Activated B cell treated with CpG ODN at 0.5 μM for 24 hours (primary cell): ENCODE measurements at regions not wholly inside any gene's neighbourhood (a gene's known extent, or its start where the extent isn't known, plus 50 kb on each side); places are given as distances from the start of the nearest gene placed in this dataset.

Experiments used
- ATAC-seq: fragments of 200-7000 bp; cut with Tn5 transposase; one replicate; pipeline ENCODE4 v1.10.0; 2021; ENCODE audit warnings: low read depth, mild to moderate bottlenecking, moderate library complexity
- CTCF ChIA-PET: fragments of 350-600 bp; sonication (Branson Sonifier 250); formaldehyde crosslinking; loops from one replicate; lab custom pipeline; 2021; ENCODE audit warnings: antibody characterized with exemption; lab: Charles Lee
- POLR2A ChIA-PET: fragments of 350-600 bp; sonication (Branson Sonifier 250); formaldehyde crosslinking; loops from one replicate; lab custom pipeline; 2021; ENCODE audit warnings: antibody characterized with exemption; lab: Charles Lee
- DNase-seq: peaks from one replicate; pipeline ENCODE4 v3.0.0; 2022
- H3K27ac Mint-ChIP-seq: one replicate; pipeline ENCODE4 v1.8.0; 2020; ENCODE audit warnings: mixed read lengths
- H3K27me3 Mint-ChIP-seq: one replicate; pipeline ENCODE4 v1.8.0; 2021; ENCODE audit warnings: mixed read lengths
- H3K36me3 Mint-ChIP-seq: one replicate; pipeline ENCODE4 v1.8.0; 2021; ENCODE audit warnings: low read depth, mixed read lengths
- H3K4me1 Mint-ChIP-seq: one replicate; pipeline ENCODE4 v1.8.0; 2021; ENCODE audit warnings: mixed read lengths
- H3K4me3 Mint-ChIP-seq: one replicate; pipeline ENCODE4 v1.8.0; 2020; ENCODE audit warnings: mild to moderate bottlenecking, mixed read lengths
- H3K9me3 Mint-ChIP-seq: one replicate; pipeline ENCODE4 v1.8.0; 2020; ENCODE audit warnings: mixed read lengths
- intact Hi-C: fragments of 100-400 bp; cut with micrococcal nuclease; formaldehyde crosslinking; loops from one replicate; pipeline ENCODE4 v1.15.1; 2024
- TF ChIP-seq, protein P1 (sequence below): fragments of 200-600 bp; IDR thresholded peaks from one replicate; pipeline ENCODE4 v1.8.0; 2022; ENCODE audit warnings: antibody characterized with exemption, mild to moderate bottlenecking

DNA sequence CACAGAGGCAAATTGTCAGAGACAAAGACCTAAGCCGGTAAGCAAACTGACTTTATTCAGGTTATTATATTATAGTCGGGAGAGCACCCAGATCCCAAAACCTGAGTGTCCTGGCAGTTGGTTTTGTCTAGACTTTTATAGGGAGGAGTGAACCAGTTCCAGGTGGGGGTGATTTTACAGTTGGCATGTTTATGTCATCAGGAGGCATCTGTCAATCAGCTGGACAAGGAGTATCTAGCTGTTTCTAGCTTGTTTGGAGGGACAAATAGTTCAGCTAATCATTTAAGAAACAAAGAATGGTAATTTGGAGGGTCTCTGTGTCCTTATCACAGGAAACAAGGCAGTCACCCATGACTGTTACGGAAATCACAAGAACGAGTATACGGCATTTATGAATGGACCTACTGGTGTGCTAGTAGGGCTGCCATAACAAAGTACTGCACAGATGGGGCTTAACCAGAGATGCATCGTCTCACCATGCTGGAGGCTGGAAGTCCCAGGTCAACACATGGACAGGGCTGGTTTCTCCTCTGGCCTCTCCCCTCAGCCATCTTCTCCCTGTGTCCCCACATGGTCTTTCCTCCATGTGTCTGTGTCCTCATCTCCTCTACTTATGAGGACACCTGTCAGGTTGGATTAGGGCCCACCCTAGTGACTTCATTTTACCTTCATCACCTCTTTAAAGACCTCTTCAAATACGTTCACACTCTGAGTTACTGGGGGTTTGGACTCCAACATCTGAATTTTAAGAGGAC, 122.7 kb downstream of the LY86 start:
- ATAC-seq (no peak), DNase-seq (no peak)
- peak overlapping the region; percentile 31 for H3K27ac Mint-ChIP-seq
- no peaks in the 10 kb centered on the region for H3K9me3 Mint-ChIP-seq
- TF ChIP-seq, protein P1, sequence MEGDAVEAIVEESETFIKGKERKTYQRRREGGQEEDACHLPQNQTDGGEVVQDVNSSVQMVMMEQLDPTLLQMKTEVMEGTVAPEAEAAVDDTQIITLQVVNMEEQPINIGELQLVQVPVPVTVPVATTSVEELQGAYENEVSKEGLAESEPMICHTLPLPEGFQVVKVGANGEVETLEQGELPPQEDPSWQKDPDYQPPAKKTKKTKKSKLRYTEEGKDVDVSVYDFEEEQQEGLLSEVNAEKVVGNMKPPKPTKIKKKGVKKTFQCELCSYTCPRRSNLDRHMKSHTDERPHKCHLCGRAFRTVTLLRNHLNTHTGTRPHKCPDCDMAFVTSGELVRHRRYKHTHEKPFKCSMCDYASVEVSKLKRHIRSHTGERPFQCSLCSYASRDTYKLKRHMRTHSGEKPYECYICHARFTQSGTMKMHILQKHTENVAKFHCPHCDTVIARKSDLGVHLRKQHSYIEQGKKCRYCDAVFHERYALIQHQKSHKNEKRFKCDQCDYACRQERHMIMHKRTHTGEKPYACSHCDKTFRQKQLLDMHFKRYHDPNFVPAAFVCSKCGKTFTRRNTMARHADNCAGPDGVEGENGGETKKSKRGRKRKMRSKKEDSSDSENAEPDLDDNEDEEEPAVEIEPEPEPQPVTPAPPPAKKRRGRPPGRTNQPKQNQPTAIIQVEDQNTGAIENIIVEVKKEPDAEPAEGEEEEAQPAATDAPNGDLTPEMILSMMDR = no peak
- ChIA-PET POLR2A (no interaction called here), CTCF (no interaction called here)
- peaks cover 39% of the 10 kb centered on the region for H3K4me1 Mint-ChIP-seq
- peaks cover 9% of the 10 kb centered on the region for H3K27me3 Mint-ChIP-seq
- intact Hi-C loops = no loop called here
- H3K4me3 Mint-ChIP-seq = peak overlapping the region; percentile 9
- no peaks in the 10 kb centered on the region for H3K36me3 Mint-ChIP-seq

DNA sequence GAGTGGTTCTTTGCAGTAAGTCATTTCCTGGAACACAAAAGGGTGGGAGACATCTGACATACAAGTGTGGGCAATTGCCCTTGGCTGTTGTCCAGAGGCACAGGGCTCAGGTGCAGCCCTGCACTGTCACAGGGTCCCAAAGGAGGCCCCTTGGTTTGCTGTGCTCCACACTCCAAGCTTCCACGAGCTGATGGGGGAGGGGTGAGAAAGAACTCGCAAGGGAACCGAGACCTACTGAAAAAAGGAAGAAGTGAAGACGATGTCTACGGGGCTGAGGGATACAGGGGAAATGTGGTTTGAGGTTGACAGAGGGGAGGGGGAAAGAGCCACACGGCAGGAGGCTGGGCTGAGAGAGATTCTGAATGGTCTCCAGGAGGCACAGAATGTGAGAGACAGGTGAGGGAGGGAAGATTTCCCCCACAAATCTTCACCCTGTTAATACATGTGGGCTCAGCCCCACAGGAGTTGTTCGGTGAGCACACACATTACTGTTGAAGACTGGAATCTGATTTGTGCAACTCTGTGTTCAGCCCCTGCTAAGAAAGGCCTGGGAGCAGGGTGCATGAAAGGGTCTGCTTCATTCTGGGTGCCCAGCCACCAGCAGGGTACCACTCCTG, 123.4 kb downstream of the LY86 start:
- H3K9me3 Mint-ChIP-seq = no peaks in the 10 kb centered on the region
- TF ChIP-seq, protein P1 = no peak
- H3K4me3 Mint-ChIP-seq = peak overlapping the region; percentile 9
- POLR2A ChIA-PET = interaction anchor here (0.6 kb wide), 1 partner anchor 566 kb away, joined by 3 read pairs; no protein-coding TSS in a partner anchor
- peaks cover 9% of the 10 kb centered on the region for H3K27me3 Mint-ChIP-seq
- intact Hi-C loops = no loop called here
- peak; percentile 81 for ATAC-seq
- CTCF ChIA-PET = no interaction called here
- H3K36me3 Mint-ChIP-seq = no peaks in the 10 kb centered on the region
- H3K4me1 Mint-ChIP-seq = peaks cover 39% of the 10 kb centered on the region
- H3K27ac Mint-ChIP-seq = no peak overlapping the region
- peak; percentile 27 for DNase-seq

DNA sequence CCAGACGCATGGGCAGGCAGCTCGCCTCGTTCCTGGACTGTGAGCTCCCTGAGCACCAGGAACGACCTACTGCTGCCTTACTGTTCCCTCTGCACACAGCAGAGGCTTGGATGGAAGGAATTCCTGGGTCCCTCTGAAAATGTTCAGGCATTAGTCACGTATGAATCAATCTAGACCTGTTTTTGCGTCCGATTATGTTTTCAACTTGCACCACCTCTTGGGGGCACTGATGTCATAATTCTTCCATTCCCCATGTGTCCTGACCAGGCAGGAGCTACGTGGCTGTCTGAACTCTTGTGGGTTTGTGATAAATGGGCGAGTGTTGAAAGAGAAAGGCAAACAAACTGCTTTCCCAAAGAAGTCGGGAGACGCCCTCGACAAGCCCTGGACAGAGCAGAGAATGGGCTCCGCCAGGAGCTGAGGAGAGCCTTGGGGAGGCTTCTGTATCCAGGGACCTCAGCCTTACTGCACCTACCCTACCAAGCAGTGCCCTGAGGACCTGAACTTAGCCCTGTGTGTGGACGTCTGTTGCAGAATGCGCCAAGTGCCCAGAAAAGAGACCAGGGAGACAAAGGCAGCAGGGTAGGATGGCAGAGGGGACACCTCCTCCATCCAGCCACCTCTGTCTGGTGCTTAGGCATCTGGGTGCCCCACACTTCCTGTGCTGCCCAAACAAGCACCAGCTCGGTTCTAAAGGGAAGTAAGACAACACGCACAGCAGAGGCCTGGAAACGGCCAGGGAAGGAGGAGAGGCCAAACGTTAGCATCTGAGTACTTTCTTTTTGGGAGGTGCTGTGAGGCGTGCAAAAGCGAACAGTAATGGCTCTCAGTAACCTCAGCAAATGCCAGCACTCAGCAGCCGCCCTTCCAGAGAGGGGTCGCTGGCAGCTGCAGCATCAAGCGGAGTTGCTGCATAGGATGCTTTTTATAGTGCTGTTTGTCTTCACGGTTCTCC, 124.2 kb downstream of the LY86 start:
- POLR2A ChIA-PET = interaction anchor here (0.6 to 1.2 kb wide), 3 partner anchors 17 to 565 kb away, joined by 3 to 9 read pairs (median 3); no protein-coding TSS in a partner anchor
- no peaks in the 10 kb centered on the region for H3K36me3 Mint-ChIP-seq
- peaks cover 39% of the 10 kb centered on the region for H3K4me1 Mint-ChIP-seq
- no peak overlapping the region for H3K27ac Mint-ChIP-seq
- no peaks in the 10 kb centered on the region for H3K9me3 Mint-ChIP-seq
- TF ChIP-seq, protein P1 = no peak
- H3K4me3 Mint-ChIP-seq = peak overlapping the region; percentile 63
- CTCF ChIA-PET = interaction anchor here (0.9 kb wide), 1 partner anchor 563 kb away, joined by 3 read pairs; no protein-coding TSS in a partner anchor
- ATAC-seq (peak; percentile 27), DNase-seq (no peak)
- intact Hi-C loops = no loop called here
- H3K27me3 Mint-ChIP-seq = peaks cover 9% of the 10 kb centered on the region

DNA sequence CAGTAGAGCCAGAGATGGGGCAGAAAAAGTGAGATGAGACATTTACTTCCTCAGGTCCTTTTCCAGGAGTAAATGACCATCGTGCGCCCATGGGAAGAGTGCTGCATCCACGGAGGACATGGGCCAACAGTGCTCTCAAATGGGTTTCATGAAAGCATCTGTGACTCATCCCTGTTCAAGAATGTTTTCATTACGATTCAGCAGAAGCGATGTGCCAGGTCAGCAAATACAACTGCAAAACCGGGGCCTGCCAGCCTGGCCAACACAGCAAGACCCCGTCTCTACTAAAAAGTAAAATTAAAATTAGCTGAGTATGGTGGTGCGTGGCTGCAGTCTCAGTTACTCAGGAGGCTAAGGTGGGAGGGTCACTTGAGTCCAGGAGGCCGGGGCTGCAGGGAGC, 125.1 kb downstream of the LY86 start:
- H3K4me1 Mint-ChIP-seq = peaks cover 39% of the 10 kb centered on the region
- ChIA-PET CTCF (interaction anchor here (1.0 kb wide), 1 partner anchor 10 kb away, joined by 4 read pairs; no protein-coding TSS in a partner anchor), POLR2A (interaction anchor here (1.2 kb wide), 1 partner anchor 17 kb away, joined by 3 read pairs; no protein-coding TSS in a partner anchor)
- no peak overlapping the region for H3K4me3 Mint-ChIP-seq
- H3K27me3 Mint-ChIP-seq = peaks cover 9% of the 10 kb centered on the region
- TF ChIP-seq, protein P1 = no peak
- no peaks in the 10 kb centered on the region for H3K36me3 Mint-ChIP-seq
- H3K27ac Mint-ChIP-seq = no peak overlapping the region
- intact Hi-C loops = no loop called here
- H3K9me3 Mint-ChIP-seq = no peaks in the 10 kb centered on the region
- DNase-seq = no peak
- ATAC-seq = no peak
